Prostate gland (tissue), 2 donors: ENCODE measurements at regions not wholly inside any gene's neighbourhood (a gene's known extent, or its start where the extent isn't known, plus 50 kb on each side); places are given as distances from the start of the nearest gene placed in this dataset.
"Not testable (repeated sequence)": the region's sequence is repeated elsewhere in the genome, so short reads cannot be mapped to it uniquely, and the experiment has no call there.

Experiments used
- DNase-seq: peaks from one replicate; pipeline ENCODE4 v3.0.0-alpha.2; 2019; ENCODE audit warnings: low spot score
- H3K27ac ChIP-seq, 2 donors: fragments of 200-600 bp; sonication (generic); 2 replicates each; pipeline ENCODE4 v1.5.1; 2017 to 2019
- H3K27me3 ChIP-seq: fragments of 200-600 bp; sonication (generic); replicated peaks from 2 replicates; pipeline ENCODE4 v1.5.1; 2019; ENCODE audit not compliant: insufficient read depth
- H3K36me3 ChIP-seq, 2 donors: fragments of 200-600 bp; sonication (generic); 1 replicate in 1 of 2; 2 replicates in 1 of 2; pipeline versions ENCODE4 v1.5.1 to v1.8.1; 2017 to 2019
- H3K4me1 ChIP-seq: fragments of 200-600 bp; sonication (generic); replicated peaks from 2 replicates; pipeline ENCODE4 v1.5.1; 2019
- H3K4me3 ChIP-seq, 2 donors: fragments of 200-600 bp; sonication (generic); 2 replicates each; pipeline ENCODE4 v1.5.1; 2017 to 2019
- H3K9me3 ChIP-seq: fragments of 200-600 bp; sonication (generic); 2 replicates; pipeline ENCODE4 v1.5.1; 2017
- POLR2A ChIP-seq: fragments of 450-650 bp; IDR thresholded peaks from one replicate; pipeline ENCODE4 v1.6.1; 2016; ENCODE audit warnings: antibody characterized with exemption, mild to moderate bottlenecking
- POLR2AphosphoS5 ChIP-seq: sonication (generic); formaldehyde crosslinking; IDR thresholded peaks from one replicate; pipeline ENCODE4 v1.6.1; 2017; ENCODE audit warnings: antibody characterized with exemption
- WGBS: methylation state at CpG from one replicate; pipeline ENCODE4 v1.1.5; 2018; 5-methylcytosine and 5-hydroxymethylcytosine counted together
- intact Hi-C: fragments of 100-400 bp; cut with DNase I; formaldehyde crosslinking; loops from one replicate; pipeline ENCODE4 v1.14.2; 2022
- TF ChIP-seq, protein P1 (sequence below), 4 experiments: fragments of 200-600 bp in 2 of 4; fragments of 450-650 bp in 2 of 4; sonication (generic) in 2 of 4; IDR thresholded peaks; 1 replicate in 3 of 4; 2 replicates in 1 of 4; pipeline ENCODE4 v1.5.1; 2016 to 2019; ENCODE audit warnings: antibody characterized with exemption in 4 of 4, mild to moderate bottlenecking in 2 of 4, moderate library complexity in 2 of 4

DNA sequence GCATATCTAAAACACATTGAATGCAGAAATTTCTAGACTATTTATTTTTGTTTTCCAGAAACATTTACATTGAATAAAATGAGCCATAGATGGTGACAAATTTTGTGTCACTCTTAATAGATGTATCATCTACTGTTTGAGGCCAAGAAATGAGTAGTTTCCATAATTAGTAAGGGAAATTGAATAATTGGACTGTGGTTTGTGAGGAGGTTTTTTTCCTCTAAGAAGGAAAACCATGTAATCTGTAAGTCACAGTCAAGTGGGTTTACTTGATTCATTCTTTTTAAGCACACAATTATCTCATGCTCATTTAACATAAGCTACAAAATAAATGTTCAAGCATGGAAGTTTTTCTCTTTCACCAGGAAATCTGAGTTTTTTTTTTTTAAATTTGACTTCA, 876.4 kb downstream of the NR2F1-AS1 start:
- intact Hi-C loops = no loop called here
- TF ChIP-seq POLR2AphosphoS5 (no peak), POLR2A (no peak)
- TF ChIP-seq, protein P1, sequence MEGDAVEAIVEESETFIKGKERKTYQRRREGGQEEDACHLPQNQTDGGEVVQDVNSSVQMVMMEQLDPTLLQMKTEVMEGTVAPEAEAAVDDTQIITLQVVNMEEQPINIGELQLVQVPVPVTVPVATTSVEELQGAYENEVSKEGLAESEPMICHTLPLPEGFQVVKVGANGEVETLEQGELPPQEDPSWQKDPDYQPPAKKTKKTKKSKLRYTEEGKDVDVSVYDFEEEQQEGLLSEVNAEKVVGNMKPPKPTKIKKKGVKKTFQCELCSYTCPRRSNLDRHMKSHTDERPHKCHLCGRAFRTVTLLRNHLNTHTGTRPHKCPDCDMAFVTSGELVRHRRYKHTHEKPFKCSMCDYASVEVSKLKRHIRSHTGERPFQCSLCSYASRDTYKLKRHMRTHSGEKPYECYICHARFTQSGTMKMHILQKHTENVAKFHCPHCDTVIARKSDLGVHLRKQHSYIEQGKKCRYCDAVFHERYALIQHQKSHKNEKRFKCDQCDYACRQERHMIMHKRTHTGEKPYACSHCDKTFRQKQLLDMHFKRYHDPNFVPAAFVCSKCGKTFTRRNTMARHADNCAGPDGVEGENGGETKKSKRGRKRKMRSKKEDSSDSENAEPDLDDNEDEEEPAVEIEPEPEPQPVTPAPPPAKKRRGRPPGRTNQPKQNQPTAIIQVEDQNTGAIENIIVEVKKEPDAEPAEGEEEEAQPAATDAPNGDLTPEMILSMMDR (IDR thresholded peaks at IDR 0.05) = no peak
- Histone ChIP-seq H3K9me3 (no peaks in the 10 kb centered on the region), H3K27me3 (no peaks in the 10 kb centered on the region), H3K4me1 (no peaks in the 10 kb centered on the region), H3K4me3 (no peak overlapping the region), H3K27ac (no peak overlapping the region), H3K36me3 (no peaks in the 10 kb centered on the region)
- no peak for DNase-seq

DNA sequence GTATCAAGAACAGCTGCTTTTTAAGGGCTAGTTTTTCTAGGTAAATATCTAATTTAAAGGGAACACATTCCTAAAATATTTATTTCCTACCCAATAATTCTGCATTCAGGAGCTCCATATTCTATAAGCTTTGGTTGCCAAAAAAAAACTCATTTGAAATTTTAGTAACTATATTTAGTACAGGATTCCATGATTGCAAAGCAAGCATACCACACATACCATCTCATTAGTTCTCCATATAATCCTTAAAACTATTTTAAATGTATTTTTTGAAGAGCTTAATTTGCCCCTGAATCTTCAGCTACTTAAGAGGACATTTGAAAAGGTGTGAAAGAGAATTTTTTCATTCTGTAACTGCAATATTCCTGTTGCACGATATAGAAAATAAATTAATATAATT, 877.0 kb downstream of the NR2F1-AS1 start:
- Histone ChIP-seq H3K9me3 (no peaks in the 10 kb centered on the region), H3K27ac (no peak overlapping the region), H3K36me3 (no peaks in the 10 kb centered on the region), H3K27me3 (no peaks in the 10 kb centered on the region), H3K4me3 (no peak overlapping the region), H3K4me1 (no peaks in the 10 kb centered on the region)
- WGBS = 88% methylated on average over 1 of the region's 1 CpG
- intact Hi-C loops = no loop called here
- DNase-seq = no peak
- TF ChIP-seq POLR2A = no peak

DNA sequence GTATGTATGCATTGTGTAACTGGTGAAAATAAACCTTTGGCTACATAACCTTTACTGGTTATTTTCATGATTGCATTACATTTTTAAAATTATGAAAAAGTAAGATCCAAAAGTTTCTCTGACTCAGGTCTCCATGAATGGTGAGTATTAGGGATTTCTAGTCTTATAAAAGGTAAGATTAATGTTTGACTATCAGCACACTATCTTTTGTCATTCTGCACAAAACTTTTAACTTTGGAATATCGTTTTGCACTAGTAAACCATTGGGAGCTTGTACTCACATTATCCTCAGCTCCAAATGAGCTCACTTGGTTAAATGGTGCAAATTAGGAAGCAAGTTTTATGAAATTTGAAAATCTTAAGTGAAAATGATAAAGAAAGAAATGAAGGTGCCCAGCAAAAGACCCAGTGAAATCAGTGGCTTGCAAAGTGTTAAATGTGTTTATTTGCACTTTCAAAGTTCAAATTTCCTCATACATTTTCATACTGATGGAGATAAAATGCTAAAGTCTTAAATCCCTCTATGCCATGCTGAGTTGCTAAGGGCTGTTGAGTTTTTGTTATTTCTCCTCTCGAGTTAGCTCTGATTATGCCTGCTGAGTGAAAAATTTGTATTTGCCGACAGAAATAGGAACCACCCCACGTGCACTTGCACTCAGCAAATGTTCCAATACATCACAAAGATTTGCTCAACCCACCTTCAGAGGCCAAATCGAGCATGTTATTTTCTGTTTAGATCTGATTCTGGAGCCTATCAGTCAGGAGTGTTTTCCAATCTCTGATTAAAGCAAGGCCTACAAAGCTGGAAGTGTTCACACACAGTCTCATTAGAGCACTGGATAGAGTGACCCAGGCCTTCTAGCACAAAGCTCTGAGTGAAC, 885.7 kb downstream of the NR2F1-AS1 start:
- 74% methylated on average over 5 of the region's 5 CpGs for whole genome bisulfite sequencing
- Histone ChIP-seq H3K27me3 (no peaks in the 10 kb centered on the region), H3K9me3 (no peaks in the 10 kb centered on the region), H3K4me3 (no peak overlapping the region), H3K27ac (no peak overlapping the region), H3K4me1 (no peaks in the 10 kb centered on the region), H3K36me3 (no peaks in the 10 kb centered on the region)
- DNase-seq = no peak
- intact Hi-C loops = no loop called here
- TF ChIP-seq POLR2AphosphoS5 (no peak), POLR2A (no peak)
- TF ChIP-seq, protein P1 (IDR thresholded peaks at IDR 0.05) = no peak

DNA sequence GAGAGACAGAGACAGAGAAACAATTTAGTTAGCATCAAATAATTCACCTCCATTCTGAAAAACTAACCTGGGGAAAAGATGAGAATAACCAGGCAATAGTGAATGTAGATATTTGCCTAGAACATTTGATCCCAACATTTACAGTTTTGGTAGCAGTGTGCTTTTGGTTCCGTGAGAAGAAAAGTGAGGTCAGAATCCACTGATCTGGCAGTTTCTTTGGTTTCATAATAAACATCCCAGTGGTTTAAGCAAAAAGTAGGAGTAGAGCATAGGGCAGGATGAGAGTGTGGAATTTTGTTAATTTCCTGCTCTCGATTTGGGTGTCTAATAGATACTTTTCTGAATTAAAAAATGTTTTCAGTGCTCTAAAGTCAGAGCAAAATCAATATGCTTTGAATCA, 887.0 kb downstream of the NR2F1-AS1 start:
- TF ChIP-seq POLR2AphosphoS5 (no peak), POLR2A (no peak)
- intact Hi-C loops = no loop called here
- 79% methylated on average over 2 of the region's 2 CpGs for WGBS

DNA sequence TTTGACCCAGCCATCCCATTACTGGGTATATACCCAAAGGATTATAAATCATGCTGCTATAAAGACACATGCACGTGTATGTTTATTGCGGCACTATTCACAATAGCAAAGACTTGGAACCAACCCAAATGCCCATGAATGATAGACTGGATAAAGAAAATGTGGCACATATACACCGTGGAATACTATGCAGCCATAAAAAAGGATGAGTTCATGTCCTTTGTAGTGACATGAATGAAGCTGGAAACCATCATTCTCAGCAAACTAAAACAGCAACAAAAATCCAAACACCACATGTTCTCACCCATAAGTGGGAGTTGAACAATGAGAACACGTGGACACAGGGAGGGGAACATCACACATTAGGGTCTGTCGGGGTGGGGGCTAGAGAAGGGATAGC, 889.1 kb downstream of the NR2F1-AS1 start:
- H3K9me3 ChIP-seq, DNase-seq, H3K27me3 ChIP-seq, H3K36me3 ChIP-seq, H3K27ac ChIP-seq, H3K4me3 ChIP-seq, H3K4me1 ChIP-seq, intact Hi-C loops: not testable (repeated sequence)
- WGBS = 80% methylated on average over 5 of the region's 5 CpGs

More for the DNA sequence above, 887.0 kb downstream of the NR2F1-AS1 start:
- Histone ChIP-seq H3K36me3 (no peaks in the 10 kb centered on the region), H3K27ac (no peak overlapping the region), H3K9me3 (no peaks in the 10 kb centered on the region), H3K4me1 (no peaks in the 10 kb centered on the region), H3K4me3 (no peak overlapping the region), H3K27me3 (no peaks in the 10 kb centered on the region)
- no peak for DNase-seq

DNA sequence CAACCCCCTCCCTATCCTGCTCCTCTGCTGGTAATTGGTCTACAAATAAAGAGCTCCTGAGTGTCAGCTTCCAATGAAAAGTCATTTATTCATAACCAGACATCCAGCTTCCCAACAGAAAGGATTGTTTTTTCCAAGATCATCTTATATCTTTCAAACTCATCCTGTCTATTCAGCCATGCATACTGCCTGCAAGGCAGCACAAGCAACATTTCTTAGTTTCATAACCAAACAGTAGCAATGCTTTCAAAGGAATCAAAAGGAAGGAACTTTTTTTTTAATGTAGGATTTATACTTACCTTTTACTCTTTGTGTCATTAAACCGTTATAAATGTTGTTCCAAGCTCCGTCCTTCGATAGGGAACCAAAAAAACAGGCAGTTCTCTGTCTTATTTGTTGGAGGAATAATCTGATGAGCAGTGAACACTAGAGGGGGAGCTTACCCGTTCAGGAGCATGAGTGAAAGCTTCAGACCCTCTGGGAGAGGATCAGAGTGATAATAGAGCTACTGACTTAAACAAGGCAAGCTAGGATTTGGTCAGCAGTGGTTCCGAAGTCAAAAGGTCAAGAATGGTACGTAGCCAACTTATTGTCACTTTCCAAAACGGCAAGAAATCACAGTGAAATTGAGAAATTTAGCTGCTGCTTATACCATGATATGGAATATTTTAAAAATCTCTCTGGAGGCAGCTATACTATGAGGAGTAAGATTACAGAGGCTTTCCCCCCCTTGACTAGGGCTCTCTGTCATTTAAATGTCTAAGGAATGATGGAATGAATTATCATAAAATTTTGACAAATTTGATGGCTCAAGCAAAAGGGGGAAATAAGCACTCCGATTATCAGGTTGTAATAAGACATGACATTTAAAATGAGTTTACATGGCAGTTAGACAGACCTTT, 892.9 kb downstream of the NR2F1-AS1 start:
- H3K27me3 ChIP-seq = no peaks in the 10 kb centered on the region
- H3K9me3 ChIP-seq = no peaks in the 10 kb centered on the region
- no peak overlapping the region for H3K4me3 ChIP-seq
- H3K27ac ChIP-seq = no peak overlapping the region
- WGBS = 26% methylated on average over 8 of the region's 8 CpGs
- TF ChIP-seq POLR2A (no peak), POLR2AphosphoS5 (no peak)
- TF ChIP-seq, protein P1 (IDR thresholded peaks at IDR 0.05) = peak in 2 of 4 experiments; percentile 11 to 12
- no peak for DNase-seq
- no peaks in the 10 kb centered on the region for H3K4me1 ChIP-seq
- intact Hi-C loops = loop anchor here (5.0 to 10.0 kb wide), 2 partner anchors 894 to 1107 kb away; partner anchors contain the start of genes NR2F1 and NR2F1-AS1
- H3K36me3 ChIP-seq = no peaks in the 10 kb centered on the region
